GM18511 (cell line): ENCODE measurements at regions not wholly inside any gene's neighbourhood (a gene's known extent, or its start where the extent isn't known, plus 50 kb on each side); places are given as distances from the start of the nearest gene placed in this dataset.
"Not testable (repeated sequence)": the region's sequence is repeated elsewhere in the genome, so short reads cannot be mapped to it uniquely, and the experiment has no call there.

ENCODE experiments used
- ATAC-seq: cut with Tn5 transposase; IDR thresholded peaks from one replicate; pipeline ENCODE4 v1.9.1; 2021; ENCODE audit warnings: mild to moderate bottlenecking, moderate library complexity; ENCODE audit not compliant: unreplicated experiment

- ATAC-seq: no peak
These were observed 2138.2 kb downstream of the PCDH7 start for GRCh38 chr4:32858361-32858760.

DNA sequence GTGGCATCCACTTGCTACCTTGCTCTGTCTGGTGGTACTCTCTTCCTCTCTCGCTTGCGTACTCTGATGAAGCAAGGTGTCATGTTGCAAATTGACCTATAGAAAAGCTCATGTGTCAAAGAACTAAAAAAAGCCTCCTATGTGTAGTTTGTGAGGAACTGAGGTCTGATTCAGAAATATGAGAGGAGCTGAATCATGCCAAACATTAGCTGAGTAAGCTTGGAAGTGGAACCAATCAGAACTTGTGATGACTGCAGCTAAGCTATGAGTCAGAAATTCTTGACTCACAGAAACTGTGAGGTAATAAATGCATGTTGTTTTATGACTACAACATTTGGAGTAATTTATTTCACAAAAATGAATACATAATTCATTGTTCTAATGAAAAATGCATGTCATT lies 2138.8 kb downstream of the PCDH7 start:
- no peak for ATAC-seq

DNA sequence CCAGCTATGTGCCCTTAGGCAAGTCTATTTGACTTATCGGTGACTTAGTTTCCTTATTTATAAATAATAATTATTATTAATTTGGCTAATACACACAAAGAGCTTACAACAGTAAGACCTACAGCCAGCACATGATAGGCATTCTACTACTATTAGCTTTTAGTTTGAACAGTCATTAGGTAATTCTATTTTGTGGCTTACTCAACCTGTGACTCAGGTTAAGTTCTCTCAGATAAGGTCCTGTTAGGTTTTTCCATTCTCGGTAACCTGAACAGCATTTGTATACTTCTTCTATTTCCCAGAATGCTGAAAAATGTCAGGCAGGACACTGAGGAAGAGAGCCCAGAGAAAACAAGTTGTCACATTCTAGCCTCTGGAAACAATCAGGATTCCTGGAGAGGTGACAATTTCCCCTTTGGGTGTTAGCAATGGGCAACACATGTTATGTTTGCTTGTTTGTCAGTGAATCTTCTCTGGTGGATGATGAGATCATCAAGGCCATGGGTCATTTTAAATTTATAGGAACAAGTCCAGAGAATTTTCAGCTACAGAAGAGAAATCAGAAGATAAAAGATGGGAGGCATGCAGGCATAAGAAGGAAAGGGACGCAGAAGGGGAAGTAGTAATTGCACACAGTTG lies 2144.7 kb downstream of the PCDH7 start:
- no peak for ATAC-seq

GRCh38 chr4:32876546-32876945 lies 2156.4 kb downstream of the PCDH7 start:
- no peak for ATAC-seq

DNA sequence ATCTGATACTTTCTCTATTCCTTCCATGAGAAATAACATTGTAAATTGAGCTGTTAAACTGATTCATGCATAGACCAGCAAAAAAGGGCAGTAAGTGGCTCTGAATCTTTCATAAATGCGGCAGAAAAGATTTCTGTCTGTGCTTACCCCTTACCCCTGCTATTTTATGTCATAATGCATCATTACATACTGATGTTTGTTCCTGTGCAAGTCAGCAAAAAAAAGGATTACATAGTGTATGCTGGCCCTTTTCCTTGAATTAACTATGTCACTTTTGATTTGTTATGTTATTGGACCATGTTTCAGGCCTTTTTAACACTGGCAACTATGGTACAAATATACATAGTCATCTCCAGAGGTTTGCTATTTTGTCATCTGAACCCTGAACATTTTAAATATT lies 2159.7 kb downstream of the PCDH7 start:
- ATAC-seq: no peak

- no peak for ATAC-seq
These were observed 2164.0 kb downstream of the PCDH7 start for GRCh38 chr4:32884198-32884597.

DNA sequence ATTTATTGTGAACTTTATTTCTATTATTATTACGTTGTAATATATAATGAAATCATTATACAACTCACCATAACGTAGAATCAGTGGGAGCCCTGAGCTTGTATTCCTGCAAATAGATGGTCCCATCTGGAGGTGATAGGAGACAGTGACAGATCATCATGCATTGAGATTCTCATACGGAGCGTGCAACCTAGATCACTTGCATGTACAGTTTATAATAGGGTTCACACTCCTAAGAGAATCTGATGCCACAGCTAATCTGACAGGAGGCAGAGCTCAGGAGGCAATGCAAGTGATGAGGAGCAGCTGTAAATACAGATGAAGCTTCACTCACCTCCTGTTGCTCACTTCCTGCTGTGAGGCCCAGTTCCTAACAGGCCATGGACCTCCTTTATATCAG lies 2170.2 kb downstream of the PCDH7 start:
- no peak for ATAC-seq

- no peak for ATAC-seq
These were observed 2188.9 kb downstream of the PCDH7 start for GRCh38 chr4:32909053-32909452.

DNA sequence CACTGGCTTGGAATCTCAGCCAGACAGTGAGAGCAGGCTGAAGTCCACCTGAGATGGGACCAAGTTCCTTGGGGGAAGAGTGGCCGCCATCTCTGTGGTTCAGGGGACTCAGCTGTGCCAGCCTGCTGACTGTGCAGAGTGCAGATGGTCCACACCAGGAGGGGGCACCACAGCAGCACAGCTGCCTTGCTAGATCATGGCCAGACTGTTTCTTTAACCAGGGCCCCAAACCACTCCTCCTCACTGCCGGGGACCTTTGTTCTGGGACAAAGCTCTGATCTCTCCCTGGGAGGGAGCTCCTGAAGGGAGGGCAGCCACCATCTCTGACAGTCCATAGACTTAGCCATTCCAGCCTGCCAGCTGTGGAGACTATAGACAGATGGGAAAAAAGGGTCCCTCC lies 2189.6 kb downstream of the PCDH7 start:
- ATAC-seq: no peak

- no peak for ATAC-seq
These were observed 2197.4 kb downstream of the PCDH7 start for GRCh38 chr4:32917586-32917985.

GRCh38 chr4:32929796-32930699 lies 2209.9 kb downstream of the PCDH7 start:
- ATAC-seq: no peak

- ATAC-seq: no peak
These were observed 2210.5 kb downstream of the PCDH7 start for GRCh38 chr4:32930700-32931099.

DNA sequence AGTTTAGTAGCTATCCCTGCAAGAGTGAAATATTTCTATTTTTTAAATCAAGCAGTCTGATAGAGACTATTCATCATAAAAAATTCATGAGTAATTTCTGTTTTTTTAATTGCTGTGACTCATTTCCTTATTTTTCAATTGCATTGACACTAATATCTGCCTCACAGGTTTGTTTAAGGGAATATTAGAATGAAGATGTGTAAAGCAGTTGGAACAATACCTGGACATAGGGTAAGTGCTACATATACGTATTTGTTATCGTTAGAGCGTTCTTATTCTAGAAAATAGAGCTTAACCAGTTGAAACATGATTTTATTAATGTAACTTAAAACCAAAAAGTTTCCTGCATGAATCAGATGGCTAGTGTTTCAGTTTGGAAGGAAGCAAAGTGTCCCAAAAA lies 2211.3 kb downstream of the PCDH7 start:
- ATAC-seq: no peak

DNA sequence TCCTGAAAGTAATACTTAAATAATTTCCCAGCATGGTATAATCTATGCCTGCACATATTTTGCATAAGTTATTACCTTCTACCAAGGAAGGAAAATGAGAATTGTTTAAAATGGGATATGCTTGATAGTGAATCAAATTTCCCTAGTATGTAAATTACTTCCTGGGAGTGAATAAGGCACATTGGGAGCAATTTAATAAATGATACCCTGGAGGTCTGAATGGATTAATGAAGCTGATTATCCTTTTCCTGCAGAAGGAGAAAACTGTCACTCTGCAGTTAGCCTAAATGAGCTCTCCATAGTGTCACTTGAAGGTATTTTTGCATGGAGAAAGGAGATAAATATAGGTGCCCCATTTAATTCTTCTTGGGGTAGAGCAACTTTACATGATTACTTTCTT lies 2212.0 kb downstream of the PCDH7 start:
- ATAC-seq: no peak

GRCh38 chr4:32939222-32939621 lies 2219.1 kb downstream of the PCDH7 start:
- not testable (repeated sequence) for ATAC-seq

DNA sequence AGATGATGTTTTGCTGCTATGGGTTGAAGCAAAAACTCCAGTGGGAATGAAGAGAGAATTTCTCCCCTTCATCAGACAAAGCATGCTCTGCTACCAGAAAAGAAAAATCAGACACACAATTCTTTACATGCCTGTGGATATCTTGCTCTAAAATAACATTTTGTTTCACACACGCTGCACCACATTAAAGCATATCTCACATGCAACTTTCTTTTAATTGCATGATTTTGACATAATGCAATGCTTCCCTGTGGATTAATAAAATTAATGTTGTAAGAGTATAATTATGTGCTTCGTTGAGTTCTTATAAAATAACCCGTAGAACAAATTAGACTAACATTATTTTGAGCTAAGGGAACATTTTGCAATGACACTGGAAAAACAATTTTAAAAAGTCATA lies 2230.7 kb downstream of the PCDH7 start:
- ATAC-seq: no peak

GRCh38 chr4:32958586-32958985 lies 2238.4 kb downstream of the PCDH7 start:
- no peak for ATAC-seq

- ATAC-seq: no peak
These were observed 2241.9 kb downstream of the PCDH7 start for GRCh38 chr4:32962100-32962499.

- no peak for ATAC-seq
These were observed 2265.1 kb downstream of the PCDH7 start for GRCh38 chr4:32985256-32985655.

GRCh38 chr4:32986236-32986635 lies 2266.1 kb downstream of the PCDH7 start:
- ATAC-seq: no peak

DNA sequence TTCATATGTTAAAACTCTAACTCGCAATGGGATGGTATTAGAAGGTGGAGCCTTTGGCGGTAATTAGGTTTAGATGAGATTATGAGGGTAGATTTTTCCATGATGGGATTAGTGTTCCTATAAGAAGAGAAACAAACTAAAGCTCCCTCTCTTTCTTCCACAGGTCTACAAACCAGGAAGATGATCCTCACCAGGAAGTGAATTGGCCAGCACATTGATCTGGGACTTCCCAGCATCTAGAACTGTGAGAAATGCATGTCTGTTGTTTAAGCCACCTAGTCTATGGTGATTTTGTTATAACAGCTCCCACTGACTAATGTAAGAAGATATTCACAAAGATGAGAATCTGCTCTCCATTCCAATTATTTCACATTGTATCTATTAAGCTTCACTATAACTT lies 2266.9 kb downstream of the PCDH7 start:
- ATAC-seq: no peak

DNA sequence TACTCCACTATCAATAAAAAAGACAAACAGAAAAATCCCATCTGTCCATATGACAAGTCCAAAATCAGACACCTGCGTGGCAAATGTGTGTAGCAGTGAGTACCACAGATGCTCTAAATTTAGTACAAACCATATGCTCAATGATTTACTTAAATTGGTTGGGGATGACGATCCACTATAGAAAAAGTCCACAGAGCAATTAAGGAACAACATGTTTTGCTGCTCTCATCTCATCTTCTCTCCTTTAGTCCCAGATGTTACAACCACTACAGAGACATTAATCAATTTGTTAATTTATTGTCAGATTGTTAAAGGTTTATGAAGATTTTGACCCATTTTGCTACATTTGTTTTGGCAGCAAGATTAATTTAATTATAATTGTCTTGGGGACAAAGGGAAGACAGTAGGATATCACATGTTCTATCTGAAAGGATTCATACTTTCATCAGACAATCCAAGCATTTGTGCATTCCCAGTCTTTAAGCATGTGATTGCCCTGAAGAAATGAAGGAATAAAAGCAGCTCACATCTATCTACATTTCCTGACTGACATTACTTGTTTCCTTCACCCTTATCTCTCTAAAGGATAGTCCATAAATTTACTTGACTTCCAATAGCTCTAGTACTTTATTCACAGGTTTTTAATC lies 2268.1 kb downstream of the PCDH7 start:
- ATAC-seq: no peak
